H1 (cell line): ENCODE measurements at regions not wholly inside any gene's neighbourhood (a gene's known extent, or its start where the extent isn't known, plus 50 kb on each side); places are given as distances from the start of the nearest gene placed in this dataset.

Experiments used
- CTCF ChIA-PET: fragments of 300-600 bp; sonication (Branson Sonifier 250); formaldehyde crosslinking; loops from one replicate; lab custom pipeline; 2021; ENCODE audit not compliant: partially characterized antibody; lab: Charles Lee
- POLR2A ChIA-PET: fragments of 300-600 bp; sonication (Branson Sonifier 250); formaldehyde crosslinking; loops from one replicate; lab custom pipeline; 2021; ENCODE audit warnings: inconsistent platforms; ENCODE audit not compliant: partially characterized antibody; lab: Charles Lee
- DNase-seq, 2 experiments: peaks; one replicate each; pipeline versions ENCODE4 v3.0.0 to v3.0.0-alpha.2; 2010 to 2022; ENCODE audit warnings: low spot score in 2 of 2, low read depth in 1 of 2, mixed read lengths in 1 of 2
- FAIRE-seq: peaks from 2 replicates; lab custom pipeline; 2011; peaks lifted over from hg19 to GRCh38; lab: Jason Lieb, UNC
- H2AFZ ChIP-seq: 2 replicates; pipeline ENCODE4 v1.8.1; 2012; ENCODE audit warnings: low read length, inconsistent platforms
- H2AK5ac ChIP-seq: 2 replicates; pipeline ENCODE4 v1.6.1; 2013; ENCODE audit warnings: low read depth, low read length
- H2BK120ac ChIP-seq: replicated peaks from 2 replicates; pipeline ENCODE3; 2013; ENCODE audit warnings: low read depth, low read length, inconsistent platforms
- H2BK12ac ChIP-seq: 2 replicates; pipeline ENCODE4 v1.6.1; 2013; ENCODE audit warnings: low read depth, low read length
- H2BK15ac ChIP-seq: 2 replicates; pipeline ENCODE4 v1.6.1; 2013; ENCODE audit warnings: low read length
- H2BK20ac ChIP-seq: 2 replicates; pipeline ENCODE4 v1.6.1; 2013; ENCODE audit warnings: low read length
- H2BK5ac ChIP-seq: 2 replicates; pipeline ENCODE4 v1.6.1; 2013; ENCODE audit warnings: low read depth, low read length
- H3K14ac ChIP-seq: 2 replicates; pipeline ENCODE4 v1.6.1; 2013; ENCODE audit warnings: inconsistent platforms; ENCODE audit not compliant: insufficient read length
- H3K18ac ChIP-seq: 2 replicates; pipeline ENCODE4 v1.6.1; 2013; ENCODE audit warnings: low read length; ENCODE audit errors: extremely low read depth
- H3K23ac ChIP-seq: 2 replicates; pipeline ENCODE4 v1.6.1; 2013; ENCODE audit warnings: inconsistent platforms; ENCODE audit not compliant: insufficient read length
- H3K23me2 ChIP-seq: 2 replicates; pipeline ENCODE4 v1.6.1; 2013; ENCODE audit warnings: low read depth, low read length
- H3K27ac ChIP-seq: 2 replicates; pipeline ENCODE4 v1.6.1; 2011; ENCODE audit warnings: low read depth, low read length, inconsistent platforms
- H3K27me3 ChIP-seq, 4 experiments: replicated peaks in 1 of 4; 1 replicate in 1 of 4; 2 replicates in 3 of 4; pipeline versions ENCODE4 v1.6.1 to v1.8.1; 2011 to 2013; ENCODE audit warnings: low read length in 3 of 4, mild to moderate bottlenecking in 3 of 4, inconsistent platforms in 2 of 4, mixed read lengths in 2 of 4, moderate library complexity in 1 of 4; ENCODE audit not compliant: control insufficient read depth in 3 of 4, insufficient read depth in 3 of 4; ENCODE audit errors: extremely low read depth in 1 of 4
- H3K36me3 ChIP-seq, 4 experiments: 2 replicates each; pipeline versions ENCODE4 v1.6.1 to v1.8.1; 2011 to 2013; ENCODE audit warnings: mild to moderate bottlenecking in 4 of 4, low read length in 3 of 4, moderate library complexity in 2 of 4, control low read depth in 1 of 4, inconsistent platforms in 1 of 4; ENCODE audit not compliant: insufficient read depth in 4 of 4, control insufficient read depth in 2 of 4
- H3K4ac ChIP-seq: replicated peaks from 2 replicates; pipeline ENCODE3; 2013; ENCODE audit warnings: low read length, low read depth, mixed read lengths, inconsistent platforms; ENCODE audit not compliant: insufficient read length
- H3K4me1 ChIP-seq, 4 experiments: replicated peaks in 1 of 4; 1 replicate in 1 of 4; 2 replicates in 3 of 4; pipeline versions ENCODE4 v1.6.1 to v1.8.1; 2011 to 2013; ENCODE audit warnings: low read length in 3 of 4, inconsistent platforms in 2 of 4, mixed read lengths in 1 of 4; ENCODE audit not compliant: insufficient read depth in 4 of 4, control insufficient read depth in 3 of 4
- H3K4me2 ChIP-seq, 2 experiments: 2 replicates each; pipeline versions ENCODE4 v1.6.1 to v1.8.1; 2011 to 2013; ENCODE audit warnings: low read depth in 2 of 2, low read length in 2 of 2, control low read depth in 1 of 2, inconsistent platforms in 1 of 2, mild to moderate bottlenecking in 1 of 2; ENCODE audit not compliant: insufficient read depth in 1 of 2
- H3K4me3 ChIP-seq, 4 experiments: fragments of 200-600, 300-600 bp in 1 of 4; sonication (generic), shearing (Covaris generic), sonication (Bioruptor Twin) in 1 of 4; 2 replicates each; pipeline versions ENCODE4 v1.5.1 to v1.8.1; 2011 to 2016; ENCODE audit warnings: low read length in 4 of 4, low read depth in 3 of 4, control low read depth in 2 of 4, inconsistent platforms in 2 of 4, mild to moderate bottlenecking in 2 of 4, mixed read lengths in 1 of 4, moderate library complexity in 1 of 4; ENCODE audit not compliant: insufficient read depth in 2 of 4; ENCODE audit errors: extremely low read depth in 1 of 4
- H3K56ac ChIP-seq: replicated peaks from 2 replicates; pipeline ENCODE3; 2013; ENCODE audit warnings: low read depth, mild to moderate bottlenecking, mixed read lengths, low read length, inconsistent platforms; ENCODE audit not compliant: insufficient read length
- H3K79me1 ChIP-seq: 2 replicates; pipeline ENCODE4 v1.6.1; 2013; ENCODE audit warnings: low read depth, low read length, control low read depth
- H3K79me2 ChIP-seq, 2 experiments: 2 replicates each; pipeline versions ENCODE4 v1.6.1 to v1.8.1; 2012 to 2013; ENCODE audit warnings: low read length in 2 of 2, mild to moderate bottlenecking in 2 of 2, inconsistent platforms in 1 of 2; ENCODE audit not compliant: insufficient read depth in 2 of 2, control insufficient read depth in 1 of 2
- H3K9ac ChIP-seq, 4 experiments: replicated peaks in 1 of 4; 1 replicate in 1 of 4; 2 replicates in 3 of 4; pipeline versions ENCODE4 v1.6.1 to v1.8.1; 2011 to 2013; ENCODE audit warnings: low read depth in 3 of 4, low read length in 3 of 4, control low read depth in 2 of 4, mild to moderate bottlenecking in 2 of 4, moderate library complexity in 2 of 4, inconsistent platforms in 1 of 4; ENCODE audit errors: extremely low read depth in 1 of 4
- H3K9me3 ChIP-seq, 2 experiments: 2 replicates each; pipeline versions ENCODE4 v1.6.1 to v1.8.1; 2012 to 2013; ENCODE audit warnings: mild to moderate bottlenecking in 2 of 2, moderate library complexity in 2 of 2, control low read depth in 1 of 2, inconsistent platforms in 1 of 2, low read depth in 1 of 2, low read length in 1 of 2, mixed read lengths in 1 of 2; ENCODE audit not compliant: insufficient read depth in 2 of 2
- H4K20me1 ChIP-seq, 2 experiments: replicated peaks in 1 of 2; 2 replicates each; pipeline versions ENCODE3 to v1.8.1; 2011 to 2013; ENCODE audit warnings: inconsistent platforms in 2 of 2, low read length in 2 of 2, mild to moderate bottlenecking in 1 of 2; ENCODE audit not compliant: insufficient read depth in 2 of 2, control insufficient read depth in 1 of 2
- H4K5ac ChIP-seq: 2 replicates; pipeline ENCODE4 v1.6.1; 2013; ENCODE audit warnings: low read length, low read depth, mixed read lengths, inconsistent platforms; ENCODE audit not compliant: insufficient read length
- H4K8ac ChIP-seq: 2 replicates; pipeline ENCODE4 v1.8.0; 2013; ENCODE audit warnings: mild to moderate bottlenecking, moderate library complexity, low read length, inconsistent platforms; ENCODE audit not compliant: insufficient read depth; ENCODE audit errors: extremely low read depth
- H4K91ac ChIP-seq: replicated peaks from 2 replicates; pipeline ENCODE3; 2013; ENCODE audit warnings: low read length, mixed read lengths, inconsistent platforms; ENCODE audit not compliant: insufficient read length
- CBX8 ChIP-seq: fragments of 300-800, 300-1000 bp; sonication (generic); IDR thresholded peaks from 2 replicates; pipeline ENCODE4 v1.7.1; 2016; ENCODE audit warnings: low read depth, low read length, borderline replicate concordance
- EP300 ChIP-seq, 2 experiments: IDR thresholded peaks; 1 replicate in 1 of 2; 2 replicates in 1 of 2; pipeline ENCODE4 v1.6.1; 2011 to 2012; ENCODE audit warnings: low read depth in 2 of 2, low read length in 2 of 2, mild to moderate bottlenecking in 2 of 2, borderline replicate concordance in 1 of 2, inconsistent platforms in 1 of 2, moderate library complexity in 1 of 2
- HDAC6 ChIP-seq: IDR thresholded peaks from one replicate; pipeline ENCODE4 v1.7.1; 2012; ENCODE audit warnings: low read depth, mild to moderate bottlenecking, inconsistent platforms, low read length, moderate library complexity
- JUND ChIP-seq: IDR thresholded peaks from 2 replicates; pipeline ENCODE4 v1.6.1; 2011; ENCODE audit warnings: mild to moderate bottlenecking, improper control_type of control experiment, low read length
- SIX5 ChIP-seq: IDR thresholded peaks from 2 replicates; pipeline ENCODE4 v1.6.1; 2011; ENCODE audit warnings: mild to moderate bottlenecking, low read depth, low read length
- WGBS, 2 experiments: shearing (Covaris generic) in 1 of 2; methylation state at CpG; one replicate each; pipeline versions ENCODE4 v1.1.6 to v1.1.7; 2013 to 2015; ENCODE audit warnings: low lambda C conversion rate in 2 of 2, mixed read lengths in 2 of 2, inconsistent platforms in 1 of 2, low coverage in 1 of 2, missing lambda C conversion rate in 1 of 2; ENCODE audit not compliant: insufficient replicate concordance in 2 of 2, insufficient coverage in 1 of 2, insufficient read length in 1 of 2; ENCODE audit errors: extremely low coverage in 1 of 2, missing lambda C conversion rate in 1 of 2; 5-methylcytosine and 5-hydroxymethylcytosine counted together
- TF ChIP-seq, protein P1 (sequence below): IDR thresholded peaks from 2 replicates; pipeline ENCODE4 v1.6.1; 2012; ENCODE audit warnings: inconsistent platforms
- TF ChIP-seq, protein P2 (sequence below): IDR thresholded peaks from 2 replicates; pipeline ENCODE4 v1.6.1; 2012; ENCODE audit warnings: inconsistent platforms

DNA sequence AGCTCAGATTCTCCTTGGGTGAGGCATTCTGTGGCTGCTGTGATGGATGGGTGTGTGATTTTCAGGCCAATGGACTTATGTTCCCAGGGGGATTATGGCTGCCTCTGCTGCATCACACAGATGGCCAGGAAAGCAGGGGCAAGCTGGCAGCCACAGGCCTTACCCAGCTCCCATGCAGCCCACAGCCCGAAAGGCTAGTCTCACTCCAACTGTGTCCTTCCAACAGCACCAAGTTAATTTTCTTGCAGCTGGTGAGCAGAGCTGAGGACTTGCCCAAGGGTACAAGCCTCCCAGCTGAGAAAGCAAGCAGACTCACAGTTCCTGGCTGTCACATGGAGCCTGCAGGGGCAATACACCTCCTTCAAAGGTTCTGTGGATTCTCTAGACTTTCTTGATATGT lies 155.2 kb upstream of the KHDRBS2 start:
- WGBS, 2 experiments = 77% methylated on average over 1 of the region's 1 CpG; no CpG with 5 or more reads in 1 of the 2 experiments
- Histone ChIP-seq H3K14ac (no peak overlapping the region), H4K5ac (no peak overlapping the region), H3K79me1 (no peaks in the 10 kb centered on the region), H3K23ac (no peak overlapping the region), H3K56ac (no peak overlapping the region), H2BK15ac (no peak overlapping the region), H3K9ac (no peak overlapping the region), H3K23me2 (no peaks in the 10 kb centered on the region), H3K9me3 (peaks cover 0 to 6% of the 10 kb centered on the region in 2 experiments; a peak in 1 of 4 replicates), H2BK120ac (no peak overlapping the region), H4K91ac (no peak overlapping the region), H2BK20ac (no peak overlapping the region), H3K4me1 (no peaks in the 10 kb centered on the region), H2AFZ (no peak overlapping the region), H2BK12ac (no peak overlapping the region), H3K79me2 (no peaks in the 10 kb centered on the region), H2BK5ac (no peak overlapping the region), H3K4me2 (no peak overlapping the region), H3K36me3 (no peaks in the 10 kb centered on the region), H3K27ac (no peak overlapping the region), H3K4me3 (no peak overlapping the region), H3K27me3 (no peaks in the 10 kb centered on the region), H3K4ac (no peak overlapping the region), H3K18ac (no peak overlapping the region), H2AK5ac (no peak overlapping the region), H4K8ac (no peak overlapping the region), H4K20me1 (no peaks in the 10 kb centered on the region)
- DNase-seq (no peak), FAIRE-seq (no peak)
- POLR2A ChIA-PET = no interaction called here
- TF ChIP-seq CBX8 = no peak
- no peak for TF ChIP-seq EP300 (IDR thresholded peaks at IDR 0.05; ENCODE audit: borderline replicate concordance in 1 of 2, low read depth in 2 of 2, low read length in 2 of 2)
- TF ChIP-seq, protein P1, sequence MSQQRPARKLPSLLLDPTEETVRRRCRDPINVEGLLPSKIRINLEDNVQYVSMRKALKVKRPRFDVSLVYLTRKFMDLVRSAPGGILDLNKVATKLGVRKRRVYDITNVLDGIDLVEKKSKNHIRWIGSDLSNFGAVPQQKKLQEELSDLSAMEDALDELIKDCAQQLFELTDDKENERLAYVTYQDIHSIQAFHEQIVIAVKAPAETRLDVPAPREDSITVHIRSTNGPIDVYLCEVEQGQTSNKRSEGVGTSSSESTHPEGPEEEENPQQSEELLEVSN = no peak
- TF ChIP-seq JUND = no peak
- TF ChIP-seq, protein P2, sequence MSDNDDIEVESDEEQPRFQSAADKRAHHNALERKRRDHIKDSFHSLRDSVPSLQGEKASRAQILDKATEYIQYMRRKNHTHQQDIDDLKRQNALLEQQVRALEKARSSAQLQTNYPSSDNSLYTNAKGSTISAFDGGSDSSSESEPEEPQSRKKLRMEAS = no peak
- no peak for TF ChIP-seq SIX5
- TF ChIP-seq HDAC6 = no peak
- CTCF ChIA-PET = no interaction called here
